Neural cell (in vitro differentiated cells): ENCODE measurements at regions not wholly inside any gene's neighbourhood (a gene's known extent, or its start where the extent isn't known, plus 50 kb on each side); places are given as distances from the start of the nearest gene placed in this dataset.

ENCODE experiments used
- H2AFZ ChIP-seq: fragments of 200-600, 300-800 bp; sonication (generic), shearing (Covaris generic); 2 replicates; pipeline ENCODE4 v1.6.0; 2014; ENCODE audit warnings: low read depth, mild to moderate bottlenecking, antibody characterized with exemption, low read length, moderate library complexity
- H3F3A ChIP-seq: fragments of 200-600 bp; shearing (Covaris generic); 2 replicates; pipeline ENCODE4 v1.6.1; 2016; ENCODE audit warnings: mild to moderate bottlenecking, moderate library complexity, mixed read lengths, antibody characterized with exemption, low read length; ENCODE audit not compliant: insufficient read depth, poor library complexity, severe bottlenecking
- H3K27ac ChIP-seq: fragments of 200-600, 300-800 bp; sonication (generic), shearing (Covaris generic); 2 replicates; pipeline ENCODE4 v1.5.1; 2014; ENCODE audit warnings: mild to moderate bottlenecking, low read length, moderate library complexity
- H3K27me3 ChIP-seq: fragments of 300-800, 200-600 bp; sonication (generic), shearing (Covaris generic); 2 replicates; pipeline ENCODE4 v1.6.0; 2014; ENCODE audit warnings: mild to moderate bottlenecking, low read depth, low read length, moderate library complexity; ENCODE audit not compliant: insufficient read depth
- H3K36me3 ChIP-seq: fragments of 300-800, 200-600 bp; sonication (generic), shearing (Covaris generic); 2 replicates; pipeline ENCODE4 v1.5.1; 2014; ENCODE audit warnings: mild to moderate bottlenecking, antibody characterized with exemption, low read length, moderate library complexity; ENCODE audit not compliant: insufficient read depth
- H3K4me2 ChIP-seq: fragments of 300-800, 200-600 bp; sonication (generic), shearing (Covaris generic); 2 replicates; pipeline ENCODE4 v1.6.0; 2014; ENCODE audit warnings: mild to moderate bottlenecking, low read length
- H3K4me3 ChIP-seq: fragments of 300-800, 200-600 bp; sonication (generic), shearing (Covaris generic); 2 replicates; pipeline ENCODE4 v1.5.1; 2014; ENCODE audit warnings: mild to moderate bottlenecking, low read length, moderate library complexity
- H3K79me2 ChIP-seq: fragments of 200-600 bp; shearing (Covaris generic); replicated peaks from 2 replicates; pipeline ENCODE4 v1.6.0; 2014; ENCODE audit warnings: mild to moderate bottlenecking, low read length, moderate library complexity; ENCODE audit not compliant: insufficient read depth
- H3K9ac ChIP-seq: fragments of 300-800, 200-600 bp; sonication (generic), shearing (Covaris generic); 2 replicates; pipeline ENCODE4 v1.6.1; 2016; ENCODE audit warnings: mild to moderate bottlenecking, low read length, mixed read lengths
- H3K9me2 ChIP-seq: fragments of 200-600 bp; shearing (Covaris generic); 2 replicates; pipeline ENCODE4 v1.6.1; 2016; ENCODE audit warnings: mild to moderate bottlenecking, low read length, mixed read lengths; ENCODE audit not compliant: insufficient read depth
- H3K9me3 ChIP-seq: fragments of 200-600, 300-800 bp; sonication (generic), shearing (Covaris generic); 2 replicates; pipeline ENCODE4 v1.6.1; 2016; ENCODE audit warnings: mild to moderate bottlenecking, mixed run types, low read length, moderate library complexity, mixed read lengths
- H4K20me1 ChIP-seq: fragments of 200-600 bp; shearing (Covaris generic); 2 replicates; pipeline ENCODE4 v1.6.1; 2016; ENCODE audit warnings: mild to moderate bottlenecking, mixed run types; ENCODE audit not compliant: insufficient read depth
- EP300 ChIP-seq: fragments of 450-650 bp; conservative IDR thresholded peaks from 2 replicates; pipeline ENCODE4 v1.6.1; 2014; ENCODE audit warnings: antibody characterized with exemption, mild to moderate bottlenecking, moderate library complexity; ENCODE audit not compliant: poor library complexity, severe bottlenecking
- EZH2 ChIP-seq: fragments of 200-600, 300-800 bp; shearing (Covaris generic), sonication (generic); IDR thresholded peaks from 2 replicates; pipeline ENCODE4 v1.6.1; 2014; ENCODE audit warnings: antibody characterized with exemption, low read length, borderline replicate concordance, mild to moderate bottlenecking; ENCODE audit not compliant: insufficient read depth, poor library complexity, severe bottlenecking
- MXI1 ChIP-seq: fragments of 450-650 bp; conservative IDR thresholded peaks from 2 replicates; pipeline ENCODE4 v1.6.1; 2014; ENCODE audit warnings: antibody characterized with exemption, mild to moderate bottlenecking; ENCODE audit not compliant: poor library complexity, severe bottlenecking
- POLR2AphosphoS5 ChIP-seq: IDR thresholded peaks from 2 replicates; pipeline ENCODE4 v1.6.1; 2012
- RAD21 ChIP-seq: fragments of 450-650 bp; conservative IDR thresholded peaks from 2 replicates; pipeline ENCODE4 v1.6.1; 2014; ENCODE audit warnings: antibody characterized with exemption, mild to moderate bottlenecking, moderate library complexity
- SMC3 ChIP-seq: fragments of 450-650 bp; conservative IDR thresholded peaks from 2 replicates; pipeline ENCODE4 v1.6.1; 2014; ENCODE audit warnings: antibody characterized with exemption, mild to moderate bottlenecking, moderate library complexity; ENCODE audit not compliant: poor library complexity
- TAF1 ChIP-seq: IDR thresholded peaks from 2 replicates; pipeline ENCODE4 v1.6.1; 2012; ENCODE audit warnings: low read depth
- TF ChIP-seq, protein P1 (sequence below): IDR thresholded peaks from 2 replicates; pipeline ENCODE4 v1.6.1; 2012; ENCODE audit warnings: borderline replicate concordance
- TF ChIP-seq, protein P2 (sequence below): fragments of 450-650 bp; IDR thresholded peaks from 2 replicates; pipeline ENCODE4 v1.5.1; 2014; ENCODE audit warnings: antibody characterized with exemption, mild to moderate bottlenecking, moderate library complexity; ENCODE audit not compliant: poor library complexity, severe bottlenecking

DNA sequence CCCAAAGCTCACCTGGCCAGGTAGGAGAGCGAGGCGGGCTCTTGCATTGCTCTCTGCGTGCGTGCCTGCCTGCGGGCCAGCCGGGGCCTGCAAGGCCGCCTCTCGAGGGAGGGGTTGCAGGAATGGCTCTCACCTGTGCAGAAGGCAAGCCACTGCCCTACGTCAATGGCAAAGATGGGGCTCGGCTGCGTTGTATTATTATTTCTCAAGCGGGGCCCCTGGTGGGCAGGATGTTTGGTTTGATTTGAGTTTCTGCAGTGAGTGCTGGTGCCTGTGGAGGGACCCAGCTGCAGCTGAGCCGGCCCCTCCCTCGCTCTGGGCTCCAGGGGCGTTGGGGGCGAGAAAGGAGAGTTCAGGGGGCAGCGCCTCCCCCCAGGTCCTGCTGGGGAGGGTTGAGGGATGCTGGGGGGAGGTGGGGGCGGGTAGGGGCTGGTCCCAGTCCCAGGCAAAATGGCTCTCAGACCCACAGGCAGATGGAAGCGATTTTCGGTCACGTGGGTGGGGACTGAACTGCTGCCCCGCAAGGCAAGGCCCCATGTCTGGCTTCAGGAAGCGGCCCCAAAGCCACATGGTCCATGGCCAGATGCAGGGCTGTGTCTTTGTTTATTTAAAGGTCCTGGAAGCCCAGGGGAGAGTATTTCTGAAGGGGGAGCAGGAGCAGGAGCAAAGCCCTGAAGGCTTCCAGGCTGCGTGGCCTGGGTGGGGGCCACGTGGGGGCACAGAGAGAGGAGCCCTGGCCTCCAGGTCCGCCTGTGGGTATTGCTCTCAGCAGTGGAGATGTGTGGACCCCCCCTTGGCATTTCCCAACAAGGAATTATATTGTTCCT is 338.8 kb downstream of the SEC14L1 start:
- peaks cover 20% of the 10 kb centered on the region for H3K79me2 ChIP-seq
- no peaks in the 10 kb centered on the region for H3K36me3 ChIP-seq
- no peak overlapping the region for H3K4me2 ChIP-seq

DNA sequence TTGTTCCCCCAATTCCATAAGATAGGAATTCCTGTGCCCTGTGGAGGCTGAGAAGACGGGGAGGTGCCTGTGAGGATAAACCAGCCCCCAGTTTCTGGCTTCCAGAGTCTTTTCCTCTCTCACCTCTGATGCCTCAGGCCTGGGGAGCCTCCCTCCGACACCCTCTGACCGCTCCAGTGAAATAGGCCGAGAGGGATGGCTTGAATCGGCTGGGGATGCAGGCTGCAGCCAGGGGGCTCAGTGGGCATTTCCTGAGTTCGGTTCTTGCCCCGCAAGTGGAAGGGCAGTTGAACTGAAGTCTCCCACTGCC is 339.4 kb downstream of the SEC14L1 start:
- no peaks in the 10 kb centered on the region for H3K36me3 ChIP-seq
- H3K4me3 ChIP-seq = no peak overlapping the region
- H3K27ac ChIP-seq = no peak overlapping the region

More for the DNA sequence above, 338.8 kb downstream of the SEC14L1 start:
- Histone ChIP-seq H3K27ac (no peak overlapping the region), H3K9me3 (no peaks in the 10 kb centered on the region), H2AFZ (no peak overlapping the region), H3K9me2 (no peaks in the 10 kb centered on the region), H3K9ac (no peak overlapping the region), H3F3A (no peaks in the 10 kb centered on the region), H3K4me3 (no peak overlapping the region), H3K27me3 (no peaks in the 10 kb centered on the region), H4K20me1 (no peaks in the 10 kb centered on the region)
- no peak for TF ChIP-seq POLR2AphosphoS5
- TF ChIP-seq SMC3 = no peak
- TF ChIP-seq, protein P1, sequence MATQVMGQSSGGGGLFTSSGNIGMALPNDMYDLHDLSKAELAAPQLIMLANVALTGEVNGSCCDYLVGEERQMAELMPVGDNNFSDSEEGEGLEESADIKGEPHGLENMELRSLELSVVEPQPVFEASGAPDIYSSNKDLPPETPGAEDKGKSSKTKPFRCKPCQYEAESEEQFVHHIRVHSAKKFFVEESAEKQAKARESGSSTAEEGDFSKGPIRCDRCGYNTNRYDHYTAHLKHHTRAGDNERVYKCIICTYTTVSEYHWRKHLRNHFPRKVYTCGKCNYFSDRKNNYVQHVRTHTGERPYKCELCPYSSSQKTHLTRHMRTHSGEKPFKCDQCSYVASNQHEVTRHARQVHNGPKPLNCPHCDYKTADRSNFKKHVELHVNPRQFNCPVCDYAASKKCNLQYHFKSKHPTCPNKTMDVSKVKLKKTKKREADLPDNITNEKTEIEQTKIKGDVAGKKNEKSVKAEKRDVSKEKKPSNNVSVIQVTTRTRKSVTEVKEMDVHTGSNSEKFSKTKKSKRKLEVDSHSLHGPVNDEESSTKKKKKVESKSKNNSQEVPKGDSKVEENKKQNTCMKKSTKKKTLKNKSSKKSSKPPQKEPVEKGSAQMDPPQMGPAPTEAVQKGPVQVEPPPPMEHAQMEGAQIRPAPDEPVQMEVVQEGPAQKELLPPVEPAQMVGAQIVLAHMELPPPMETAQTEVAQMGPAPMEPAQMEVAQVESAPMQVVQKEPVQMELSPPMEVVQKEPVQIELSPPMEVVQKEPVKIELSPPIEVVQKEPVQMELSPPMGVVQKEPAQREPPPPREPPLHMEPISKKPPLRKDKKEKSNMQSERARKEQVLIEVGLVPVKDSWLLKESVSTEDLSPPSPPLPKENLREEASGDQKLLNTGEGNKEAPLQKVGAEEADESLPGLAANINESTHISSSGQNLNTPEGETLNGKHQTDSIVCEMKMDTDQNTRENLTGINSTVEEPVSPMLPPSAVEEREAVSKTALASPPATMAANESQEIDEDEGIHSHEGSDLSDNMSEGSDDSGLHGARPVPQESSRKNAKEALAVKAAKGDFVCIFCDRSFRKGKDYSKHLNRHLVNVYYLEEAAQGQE = no peak
- no peak for TF ChIP-seq EP300
- no peak for TF ChIP-seq EZH2
- no peak for TF ChIP-seq TAF1
- no peak for TF ChIP-seq MXI1
- TF ChIP-seq RAD21 = no peak
- TF ChIP-seq, protein P2, sequence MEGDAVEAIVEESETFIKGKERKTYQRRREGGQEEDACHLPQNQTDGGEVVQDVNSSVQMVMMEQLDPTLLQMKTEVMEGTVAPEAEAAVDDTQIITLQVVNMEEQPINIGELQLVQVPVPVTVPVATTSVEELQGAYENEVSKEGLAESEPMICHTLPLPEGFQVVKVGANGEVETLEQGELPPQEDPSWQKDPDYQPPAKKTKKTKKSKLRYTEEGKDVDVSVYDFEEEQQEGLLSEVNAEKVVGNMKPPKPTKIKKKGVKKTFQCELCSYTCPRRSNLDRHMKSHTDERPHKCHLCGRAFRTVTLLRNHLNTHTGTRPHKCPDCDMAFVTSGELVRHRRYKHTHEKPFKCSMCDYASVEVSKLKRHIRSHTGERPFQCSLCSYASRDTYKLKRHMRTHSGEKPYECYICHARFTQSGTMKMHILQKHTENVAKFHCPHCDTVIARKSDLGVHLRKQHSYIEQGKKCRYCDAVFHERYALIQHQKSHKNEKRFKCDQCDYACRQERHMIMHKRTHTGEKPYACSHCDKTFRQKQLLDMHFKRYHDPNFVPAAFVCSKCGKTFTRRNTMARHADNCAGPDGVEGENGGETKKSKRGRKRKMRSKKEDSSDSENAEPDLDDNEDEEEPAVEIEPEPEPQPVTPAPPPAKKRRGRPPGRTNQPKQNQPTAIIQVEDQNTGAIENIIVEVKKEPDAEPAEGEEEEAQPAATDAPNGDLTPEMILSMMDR = no peak

More for the DNA sequence above, 339.4 kb downstream of the SEC14L1 start:
- Histone ChIP-seq H3K27me3 (no peaks in the 10 kb centered on the region), H3K9me3 (no peaks in the 10 kb centered on the region), H3K9me2 (no peaks in the 10 kb centered on the region), H3K79me2 (peaks cover 15% of the 10 kb centered on the region), H3F3A (no peaks in the 10 kb centered on the region), H2AFZ (no peak overlapping the region), H3K9ac (no peak overlapping the region), H4K20me1 (no peaks in the 10 kb centered on the region), H3K4me2 (no peak overlapping the region)
- TF ChIP-seq, protein P1 = no peak
- TF ChIP-seq SMC3 (no peak), POLR2AphosphoS5 (no peak), RAD21 (no peak), MXI1 (no peak), TAF1 (no peak), EP300 (no peak), EZH2 (no peak)
- TF ChIP-seq, protein P2 = no peak
